GM21423 (cell line): ENCODE measurements at regions not wholly inside any gene's neighbourhood (a gene's known extent, or its start where the extent isn't known, plus 50 kb on each side); places are given as distances from the start of the nearest gene placed in this dataset.

ENCODE experiments used
- ATAC-seq: cut with Tn5 transposase; IDR thresholded peaks from one replicate; pipeline ENCODE4 v1.9.1; 2021; ENCODE audit warnings: mild to moderate bottlenecking, moderate library complexity; ENCODE audit not compliant: unreplicated experiment

DNA sequence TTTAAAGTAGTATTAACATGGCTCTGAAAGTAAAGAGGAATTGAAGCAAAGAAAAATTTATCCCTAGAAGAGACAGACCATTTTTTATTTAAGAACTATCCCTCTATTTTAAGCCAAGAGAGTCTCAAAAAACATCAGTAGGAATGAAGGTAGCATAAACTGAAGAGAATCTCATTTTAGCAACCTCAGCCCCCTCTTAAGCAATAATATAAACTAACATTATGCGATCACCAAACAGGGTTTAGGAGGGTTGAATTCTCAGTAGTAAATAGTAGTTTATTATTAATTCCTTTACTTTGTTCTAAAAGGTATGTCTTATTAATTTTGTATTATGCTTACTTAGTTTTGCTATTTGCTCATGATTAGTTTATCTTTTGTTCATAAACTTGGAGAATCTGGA lies 287.4 kb downstream of the CDK5RAP2 start:
- ATAC-seq = no peak

DNA sequence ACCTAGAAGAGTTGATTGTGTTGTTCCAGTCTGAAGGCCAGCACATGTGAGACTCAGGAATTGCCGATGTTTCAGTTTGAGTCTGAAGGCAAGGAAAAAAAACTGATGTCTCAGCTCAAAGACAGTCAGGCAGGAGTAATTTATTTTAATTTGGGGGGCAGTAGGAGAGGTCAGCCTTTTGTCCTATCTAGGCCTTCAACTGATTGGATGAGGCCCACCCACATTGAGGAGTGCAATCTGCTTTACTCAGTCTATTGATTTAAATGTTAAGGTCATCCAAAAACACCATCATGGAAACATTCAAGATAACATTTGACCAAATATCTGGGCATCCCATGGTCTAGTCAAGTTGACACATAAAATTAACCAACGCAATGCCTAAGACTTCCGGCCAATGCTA lies 288.9 kb downstream of the CDK5RAP2 start:
- ATAC-seq = no peak

DNA sequence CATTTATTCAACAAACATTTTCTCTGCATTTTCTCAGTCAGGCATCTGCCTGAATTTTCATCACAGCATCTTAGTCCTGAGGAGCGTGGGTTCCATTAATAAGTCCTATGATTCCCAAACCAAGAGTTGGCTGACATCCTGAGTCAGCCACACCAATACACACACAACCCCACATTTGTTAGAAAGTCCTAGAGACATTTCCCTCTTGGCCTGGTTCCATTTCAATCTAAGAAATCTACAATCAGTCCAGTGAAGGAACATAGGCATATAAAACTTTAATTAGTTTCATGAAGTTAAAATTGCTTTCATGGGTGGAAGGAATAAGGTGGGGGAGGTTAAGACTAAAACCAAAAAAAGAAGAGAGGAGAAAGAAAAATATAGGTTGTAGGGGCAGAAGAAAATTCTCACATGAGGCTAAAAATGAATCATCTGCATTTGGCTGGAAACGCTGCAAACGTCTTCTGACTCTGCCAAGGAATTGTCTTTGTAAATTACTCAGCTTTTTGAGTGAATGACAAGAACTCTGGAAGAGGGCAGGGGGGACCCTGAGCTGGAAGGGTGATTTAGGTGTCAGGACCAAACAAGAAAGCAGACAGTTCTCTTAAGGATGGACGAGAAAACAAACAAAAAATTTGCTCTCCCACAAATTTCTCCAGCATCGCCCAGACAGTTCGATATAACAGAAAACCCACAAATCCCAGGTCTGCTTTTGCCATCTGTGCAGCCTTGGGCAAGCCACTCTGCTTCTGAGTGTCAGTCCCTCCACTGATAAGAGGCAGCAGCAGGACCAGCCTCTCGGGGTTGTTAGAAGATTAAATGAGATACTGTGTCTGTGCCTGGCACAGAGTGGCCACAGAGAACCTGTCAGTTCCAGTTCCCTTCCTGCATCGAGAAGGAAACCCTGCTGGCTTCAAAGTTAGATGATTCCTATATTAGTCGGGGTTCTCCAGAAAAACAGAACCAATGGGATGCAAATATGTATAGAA lies 289.7 kb downstream of the CDK5RAP2 start:
- ATAC-seq = no peak

DNA sequence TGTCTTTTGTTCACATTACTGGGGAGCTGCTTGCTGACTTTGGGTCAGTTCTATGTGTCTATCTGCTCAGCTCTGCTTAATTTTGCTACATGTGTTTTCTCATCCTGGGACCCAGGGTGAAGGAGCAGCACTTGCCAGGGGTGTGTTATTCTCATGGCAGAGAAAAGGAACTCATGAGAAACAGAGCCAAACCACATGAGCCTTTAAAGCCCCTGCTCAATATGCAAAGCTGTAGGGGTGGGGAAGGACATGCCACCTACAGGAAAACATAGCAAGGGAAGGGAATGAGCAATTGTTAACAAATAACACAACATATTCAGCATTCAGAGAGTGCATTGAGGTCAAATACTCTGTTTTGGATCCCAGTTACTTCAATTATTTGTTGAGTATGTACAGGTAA lies 290.9 kb downstream of the CDK5RAP2 start:
- ATAC-seq = no peak

DNA sequence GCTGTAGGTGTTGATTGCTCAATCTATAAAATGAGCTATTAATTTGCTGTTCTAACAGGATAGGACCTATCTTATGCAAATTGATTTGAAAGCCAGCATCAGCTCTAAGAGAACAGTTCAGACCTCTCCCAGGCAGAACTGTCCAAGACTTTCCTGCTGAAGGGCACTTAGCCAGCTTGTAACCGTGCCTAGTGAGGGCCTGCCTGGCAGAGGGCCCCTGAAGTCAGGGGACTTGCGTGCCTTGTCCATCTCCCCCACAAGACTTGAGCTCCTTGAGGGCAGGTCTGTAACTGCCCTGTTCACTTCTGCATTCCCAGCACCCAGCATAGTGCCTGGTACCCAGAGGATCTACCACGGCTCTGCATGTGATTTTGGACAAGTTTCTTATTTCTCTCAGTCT lies 293.4 kb downstream of the CDK5RAP2 start:
- no peak for ATAC-seq

DNA sequence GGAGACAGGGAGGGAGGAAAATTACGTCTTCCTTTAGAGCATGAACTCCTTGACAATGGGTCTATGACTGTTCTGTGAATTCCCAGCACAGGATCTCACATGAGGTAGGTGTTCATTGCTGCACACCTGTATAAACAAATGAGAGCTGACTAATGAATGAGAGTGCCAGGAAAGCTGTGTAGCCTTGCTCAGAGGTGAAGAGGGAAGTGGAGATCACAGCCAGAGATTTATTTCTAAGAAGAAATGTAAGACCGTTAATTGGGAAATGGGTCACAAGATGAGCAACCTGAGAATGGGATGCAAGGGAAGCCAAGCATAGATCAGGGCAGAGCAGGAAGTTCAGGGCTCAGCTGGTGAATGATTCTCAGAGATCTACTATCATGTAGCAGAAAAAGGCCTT lies 295.1 kb downstream of the CDK5RAP2 start:
- no peak for ATAC-seq

DNA sequence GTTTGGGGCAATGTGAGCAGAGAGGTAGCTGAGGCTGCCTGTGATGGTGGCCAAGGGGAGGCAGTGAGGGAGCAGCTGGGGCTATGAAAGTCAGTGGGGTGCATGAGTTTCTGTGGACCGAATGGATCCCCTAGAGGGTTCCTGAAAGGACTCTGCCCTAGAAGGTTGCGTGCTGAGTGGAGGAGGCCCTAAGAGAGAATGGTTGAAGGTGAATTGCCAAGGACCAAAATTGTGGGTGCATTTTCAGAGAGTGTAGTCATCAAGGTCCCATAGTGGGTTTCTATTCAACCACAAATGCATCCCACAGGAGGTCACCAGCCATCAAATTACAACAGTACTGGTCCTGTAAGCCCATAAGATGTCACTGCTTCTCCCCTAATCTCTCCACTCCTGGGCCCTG lies 298.3 kb downstream of the CDK5RAP2 start:
- no peak for ATAC-seq

DNA sequence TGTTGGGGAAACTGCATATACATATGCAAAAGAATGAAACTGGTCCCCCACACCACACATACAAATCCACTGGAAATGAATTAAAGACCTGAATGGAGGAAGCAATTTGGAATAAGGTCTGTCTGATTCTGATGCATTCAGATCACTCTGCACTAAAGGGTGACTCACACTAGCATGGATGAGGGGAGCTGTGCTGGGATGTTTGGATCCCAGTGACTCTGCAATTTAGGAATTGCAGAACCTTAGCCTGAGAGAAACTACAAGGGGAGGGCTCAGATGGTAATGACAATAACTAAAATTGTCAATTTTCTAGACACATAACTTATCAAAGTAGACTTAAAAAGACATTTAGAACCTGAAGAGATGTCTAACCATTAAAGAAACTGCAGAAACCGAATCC lies 312.0 kb downstream of the CDK5RAP2 start:
- no peak for ATAC-seq

DNA sequence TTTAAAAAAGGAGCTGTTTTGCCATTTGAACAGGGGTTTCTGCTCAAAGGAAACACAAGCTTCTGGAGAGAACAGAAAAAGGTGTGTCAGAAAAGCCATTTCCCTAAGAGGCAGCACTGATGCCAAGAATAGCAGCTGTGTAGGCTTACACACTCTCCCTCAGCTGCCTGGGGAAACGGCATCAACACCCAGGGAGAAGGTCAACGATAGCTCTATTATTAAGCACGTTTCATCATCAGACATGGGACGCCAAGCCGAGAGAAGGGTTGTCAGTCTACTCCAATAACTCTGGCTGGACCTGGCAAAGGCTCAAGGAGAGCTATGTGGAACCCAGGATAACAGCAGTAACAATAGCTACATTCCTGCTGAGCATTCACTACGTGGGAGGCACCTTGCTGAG lies 314.2 kb downstream of the CDK5RAP2 start:
- no peak for ATAC-seq

DNA sequence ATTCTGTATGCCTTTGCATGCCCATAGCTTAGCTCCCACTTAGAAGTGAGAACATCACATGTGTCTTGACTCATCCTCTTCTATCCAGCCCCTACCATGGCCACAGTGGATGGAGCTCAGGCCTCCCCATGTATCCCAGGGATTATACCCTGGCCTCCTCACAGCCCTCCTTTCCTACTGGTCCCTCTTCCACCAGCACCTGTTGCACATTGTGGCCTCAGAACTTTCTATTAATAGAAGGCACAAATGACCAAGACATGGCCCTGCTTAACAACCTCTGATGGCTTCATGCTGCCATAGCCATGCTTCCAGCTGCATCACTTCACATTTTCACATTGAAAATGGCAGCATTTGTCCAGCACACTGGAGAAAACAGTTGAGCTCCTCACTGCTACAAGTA lies 315.4 kb downstream of the CDK5RAP2 start:
- ATAC-seq = no peak

DNA sequence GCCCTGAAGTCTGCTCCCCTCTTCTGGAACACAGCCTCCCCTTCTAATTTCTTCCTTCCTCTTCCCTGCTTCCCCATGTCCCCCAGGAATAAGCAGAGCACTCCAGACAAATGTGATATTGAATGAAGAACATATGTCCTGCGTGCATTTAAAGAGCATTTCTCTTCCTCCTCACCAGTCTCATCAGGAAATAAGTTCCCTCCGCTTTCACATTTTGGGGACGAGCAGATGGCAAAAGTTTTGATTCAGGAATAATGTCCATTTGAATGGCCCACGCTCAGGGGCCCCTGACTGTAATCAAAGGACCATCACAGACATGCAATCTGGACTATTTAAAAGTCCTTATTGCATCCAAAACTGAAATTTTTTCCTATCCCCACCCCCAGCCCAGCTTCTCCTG lies 316.1 kb downstream of the CDK5RAP2 start:
- no peak for ATAC-seq

DNA sequence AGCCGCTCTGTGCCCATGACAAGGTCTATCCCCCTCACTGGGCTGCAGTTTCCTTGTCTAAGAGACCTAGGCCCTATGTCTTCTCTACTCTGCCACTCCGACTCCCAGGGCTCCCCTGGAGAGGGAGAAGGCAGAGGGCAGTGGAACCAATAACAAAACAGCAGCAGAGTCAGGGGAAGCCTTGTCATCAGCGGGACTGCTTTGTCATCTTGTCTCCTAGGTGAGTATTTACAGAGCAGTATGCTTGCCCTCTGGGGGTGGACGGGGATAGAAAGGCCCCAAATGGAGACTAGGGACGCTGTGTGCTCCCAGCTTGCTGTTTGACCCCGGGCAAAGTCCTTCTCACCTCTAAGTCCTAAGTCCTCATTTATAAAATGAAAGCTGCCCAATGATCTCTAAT lies 318.5 kb downstream of the CDK5RAP2 start:
- no peak for ATAC-seq

DNA sequence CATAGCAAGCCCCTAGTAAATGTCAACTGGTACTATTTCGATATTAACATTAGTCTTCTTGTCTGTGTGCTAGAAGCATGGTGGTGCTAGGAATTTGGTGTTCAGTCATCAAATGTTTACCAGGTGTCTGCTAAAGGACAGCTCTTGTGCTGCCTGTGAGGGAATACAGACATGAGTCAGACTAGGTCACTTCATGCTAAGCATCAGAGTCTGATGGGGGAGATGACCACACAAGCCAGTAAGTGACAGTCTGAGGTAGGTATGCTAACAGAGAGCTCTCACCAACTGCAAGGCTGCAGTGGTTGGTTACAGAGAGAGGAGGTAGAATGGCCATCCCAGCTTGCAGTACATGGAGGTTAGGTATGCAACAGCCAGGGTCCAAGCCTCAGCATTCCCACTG lies 320.9 kb downstream of the CDK5RAP2 start:
- no peak for ATAC-seq

DNA sequence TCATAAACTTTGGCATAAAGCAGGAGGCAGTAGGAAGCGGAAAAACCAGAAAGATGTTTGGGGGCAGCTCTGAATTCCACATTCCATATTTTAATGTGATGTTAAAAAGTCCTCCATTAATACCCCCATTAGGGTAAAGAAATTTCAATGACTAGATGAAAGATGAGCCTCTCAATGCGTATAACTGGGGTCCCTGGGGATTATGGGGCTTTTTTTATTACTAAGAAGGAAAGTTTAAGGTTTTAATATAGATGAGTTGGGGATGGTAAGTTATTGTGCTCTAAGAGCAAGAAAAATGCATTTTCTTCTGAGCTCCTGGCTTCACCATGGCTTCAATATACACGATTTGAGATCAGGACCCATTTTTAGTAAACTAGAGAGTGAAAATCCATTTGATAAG lies 321.9 kb downstream of the CDK5RAP2 start:
- no peak for ATAC-seq

DNA sequence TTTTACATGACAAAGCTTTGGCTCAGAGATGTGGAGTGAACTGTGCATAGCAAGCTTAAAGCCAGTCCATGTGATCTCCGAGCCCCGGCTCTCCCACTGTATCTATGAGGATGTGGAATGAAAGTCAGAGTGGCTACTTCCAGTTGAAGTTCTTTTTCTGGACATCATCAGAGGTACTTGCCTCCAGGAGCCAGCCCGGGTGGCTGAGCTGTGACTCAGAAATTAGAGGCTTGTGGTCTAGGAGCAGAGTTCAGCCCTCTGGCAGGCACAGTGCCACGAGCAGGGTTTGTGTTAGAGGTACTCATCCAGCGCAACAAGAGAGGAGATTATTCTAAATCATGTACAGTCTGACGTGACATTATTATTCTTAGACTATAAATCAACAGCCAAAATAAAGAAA lies 322.5 kb downstream of the CDK5RAP2 start:
- ATAC-seq = no peak

DNA sequence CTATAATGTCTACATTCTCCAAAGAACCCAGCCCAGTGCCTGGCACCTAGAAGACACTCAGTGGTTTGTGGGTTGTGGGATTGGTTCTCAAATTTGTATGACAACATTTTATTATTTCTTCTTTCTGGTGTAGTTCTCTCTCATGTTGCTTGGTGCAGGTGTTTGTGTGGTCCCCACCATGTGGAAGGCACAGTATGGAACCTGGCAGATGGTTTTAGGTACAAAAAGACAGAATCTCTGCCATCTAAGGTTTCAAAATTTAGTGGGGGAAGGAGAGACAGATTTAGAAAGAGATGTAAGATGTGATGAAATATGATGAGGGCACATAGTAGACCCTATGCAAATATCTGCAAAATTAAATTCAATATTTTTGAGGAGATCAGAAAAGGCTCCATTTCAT lies 323.8 kb downstream of the CDK5RAP2 start:
- no peak for ATAC-seq

DNA sequence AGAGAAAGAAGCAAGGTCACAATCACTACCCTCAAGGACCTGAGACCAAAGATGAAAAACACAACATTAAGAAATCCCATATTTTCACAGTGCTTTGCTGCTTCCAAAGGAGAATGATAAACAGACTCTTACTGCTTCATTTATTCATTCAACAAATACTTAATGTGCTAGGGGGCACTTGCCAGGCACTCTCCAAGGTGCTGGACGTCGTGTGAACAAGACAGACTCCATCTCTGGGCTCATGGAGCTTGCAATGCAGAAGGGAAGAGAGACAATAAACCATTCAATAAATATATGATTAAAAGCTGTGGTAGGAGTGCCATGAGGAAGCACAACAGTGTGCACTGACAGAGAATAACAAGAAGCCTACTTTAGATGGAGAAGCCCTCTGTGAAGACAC lies 327.7 kb downstream of the CDK5RAP2 start:
- ATAC-seq = no peak

DNA sequence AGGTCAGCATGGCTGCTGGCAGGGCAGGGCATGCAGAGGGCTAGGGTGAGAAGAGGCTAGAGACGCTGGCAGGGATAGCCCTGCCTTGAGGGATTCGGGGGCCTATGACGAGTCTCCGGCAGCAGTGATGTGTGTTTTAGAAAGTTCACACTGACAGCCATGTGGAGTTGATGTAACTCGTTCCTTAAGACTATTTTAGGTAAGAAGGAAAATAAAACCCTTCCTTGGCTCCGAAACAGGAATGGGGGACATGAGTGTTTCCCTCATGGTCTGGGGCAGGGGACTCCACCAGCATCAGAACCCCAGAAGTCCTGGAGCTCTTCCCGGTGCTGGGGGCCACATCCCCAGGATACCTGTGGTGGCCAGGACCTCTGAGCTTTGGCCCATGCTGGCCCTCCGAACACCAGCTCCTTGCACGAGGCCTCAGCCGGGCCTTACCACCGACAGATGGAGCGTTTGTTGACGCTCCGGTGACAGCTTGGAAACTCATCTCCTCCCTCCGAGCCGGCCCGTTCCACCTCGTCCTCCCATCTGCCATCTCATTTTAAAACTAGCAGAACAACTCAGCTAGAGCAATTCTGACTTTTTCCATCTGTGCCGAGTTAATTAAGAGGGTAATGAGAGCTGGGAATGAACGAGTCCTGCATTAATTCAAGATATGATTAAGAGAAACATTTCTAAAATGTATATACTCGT lies 337.7 kb downstream of the CDK5RAP2 start:
- no peak for ATAC-seq

DNA sequence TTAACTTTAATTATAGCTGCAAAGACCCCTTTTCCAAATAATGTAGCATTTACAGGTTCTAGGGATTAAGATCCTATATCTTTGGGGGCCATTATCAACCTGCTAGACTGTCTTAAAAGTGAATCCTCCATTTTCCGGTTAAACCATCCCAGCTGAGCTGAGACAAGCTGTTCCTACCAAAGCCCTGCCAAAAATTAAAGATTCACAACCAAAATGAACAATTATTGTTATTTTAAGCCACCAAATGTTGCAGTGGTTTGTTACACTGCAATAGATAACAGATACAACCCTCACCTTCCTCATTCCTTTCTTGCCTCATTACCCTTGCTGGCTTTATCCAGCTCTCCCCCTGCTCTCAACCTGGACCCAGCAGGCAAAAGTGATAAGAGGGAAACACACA lies 343.4 kb downstream of the CDK5RAP2 start:
- no peak for ATAC-seq

DNA sequence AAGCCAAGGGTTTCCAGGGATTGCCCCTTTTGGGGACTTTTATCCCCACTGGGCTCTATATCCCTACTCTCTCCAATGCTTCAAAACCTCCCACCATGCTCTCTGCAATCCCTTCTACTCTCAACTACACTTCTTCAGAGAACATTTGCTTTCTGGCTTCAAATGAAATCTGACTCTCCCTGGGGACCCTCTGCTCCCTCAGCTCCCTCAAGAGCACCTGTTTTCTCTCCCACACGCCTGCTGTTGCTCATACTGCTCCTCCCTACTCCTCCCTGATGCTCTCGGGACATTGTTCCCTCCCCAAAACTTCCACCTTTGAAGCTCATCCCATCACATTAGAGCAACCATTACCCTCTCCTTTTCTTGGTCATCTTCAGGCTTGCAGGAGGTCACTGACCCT lies 344.9 kb downstream of the CDK5RAP2 start:
- no peak for ATAC-seq

DNA sequence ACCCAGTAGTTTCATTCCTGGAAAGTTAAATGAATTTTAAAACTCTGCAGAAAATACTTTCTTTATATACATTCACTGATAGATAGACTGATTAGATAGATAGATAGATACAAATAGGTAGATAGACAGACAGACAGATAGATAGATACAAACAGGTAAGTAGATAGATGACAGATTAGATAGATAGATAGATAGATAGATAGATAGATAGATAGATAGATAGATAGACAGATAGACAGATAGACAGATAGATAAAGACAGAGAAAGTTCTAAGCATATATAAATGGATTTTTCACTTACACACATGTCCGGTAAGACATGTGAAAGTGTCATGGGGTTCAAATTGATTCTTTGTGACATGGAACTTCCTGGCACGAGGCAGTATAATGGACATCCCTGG lies 349.7 kb downstream of the CDK5RAP2 start:
- ATAC-seq = no peak

DNA sequence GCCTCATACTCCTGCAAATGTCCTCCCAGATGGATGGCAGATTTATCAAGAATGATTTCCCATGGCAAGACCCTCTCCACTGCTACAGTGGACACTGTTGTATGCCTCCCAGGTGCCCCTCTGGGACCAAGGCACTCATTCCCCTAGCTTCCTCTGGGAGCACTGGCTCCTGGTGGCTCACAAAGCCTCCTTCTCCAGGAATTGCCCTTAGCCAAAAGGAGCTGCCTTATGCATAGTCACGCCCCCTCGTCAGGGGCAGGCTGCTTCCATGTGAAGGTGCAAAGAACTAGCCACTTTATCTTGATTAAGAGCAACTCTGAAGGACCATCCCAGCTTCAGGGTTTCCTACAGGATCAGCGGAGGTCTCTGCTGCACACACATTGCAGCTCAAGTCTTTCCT lies 358.1 kb downstream of the CDK5RAP2 start:
- ATAC-seq = no peak
